ENCODE measurements at regions not wholly inside any gene's neighbourhood (a gene's known extent, or its start where the extent isn't known, plus 50 kb on each side); places are given as distances from the start of the nearest gene placed in this dataset.
"Not testable (repeated sequence)": the region's sequence is repeated elsewhere in the genome, so short reads cannot be mapped to it uniquely, and the experiment has no call there.

GRCh38 chr2:128608921-128609880 lies 290.5 kb upstream of the HS6ST1 start:
- intact Hi-C loops (cut with DNase I) = no loop called here
- peak; percentile 68 for DNase-seq (ENCODE audit: low spot score)

- intact Hi-C loops (cut with DNase I) = no loop called here
- DNase-seq (ENCODE audit: low spot score) = peak; percentile 50
Observed at GRCh38 chr2:128610496-128610895, 291.8 kb upstream of the HS6ST1 start.

DNA sequence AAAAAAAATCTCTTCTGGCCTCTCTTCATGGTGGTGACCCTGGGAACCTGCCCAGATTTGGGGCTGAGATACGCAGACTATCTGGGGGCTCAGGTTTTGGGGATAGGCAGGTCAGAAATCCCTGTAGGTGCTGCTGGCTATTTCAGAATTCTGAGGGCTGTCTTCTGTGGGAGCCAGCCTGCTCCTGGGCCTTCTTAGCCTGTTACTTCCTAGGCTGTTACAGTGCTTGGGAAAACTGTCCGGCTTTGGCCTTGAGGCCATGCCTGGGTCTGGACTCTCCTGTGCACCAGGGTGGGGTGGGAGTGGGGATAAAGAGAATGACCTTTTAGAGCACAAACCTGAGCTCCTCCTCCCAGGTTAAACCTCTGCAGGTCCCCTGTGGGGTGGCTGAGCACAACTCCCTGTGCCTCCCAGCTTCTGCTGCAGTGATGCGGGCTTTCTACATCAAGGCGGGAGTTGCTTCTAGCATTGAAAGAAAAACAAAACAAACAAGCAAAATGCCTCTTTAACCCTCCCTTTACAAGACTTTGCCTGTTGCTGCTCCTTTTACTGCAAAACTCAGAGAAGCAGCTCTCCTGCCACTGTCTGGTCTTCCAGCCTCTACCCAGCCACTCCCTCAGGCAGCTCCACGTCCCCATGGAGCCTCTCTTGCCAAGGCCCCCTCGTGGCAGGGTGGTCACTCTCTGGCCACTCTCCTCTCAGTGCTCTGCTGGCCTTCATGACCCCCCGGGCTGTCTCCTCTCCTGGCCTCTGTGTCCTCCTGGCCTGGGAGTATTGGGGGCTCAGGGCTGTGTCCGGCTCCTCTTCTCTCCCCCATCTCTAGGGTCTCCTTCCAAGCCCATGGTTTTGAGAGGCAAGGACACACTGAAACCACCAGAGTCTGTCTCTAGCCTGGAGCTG lies 293.0 kb upstream of the HS6ST1 start:
- intact Hi-C loops (cut with DNase I) = no loop called here
- peak; percentile 7 for DNase-seq (ENCODE audit: low spot score)

DNA sequence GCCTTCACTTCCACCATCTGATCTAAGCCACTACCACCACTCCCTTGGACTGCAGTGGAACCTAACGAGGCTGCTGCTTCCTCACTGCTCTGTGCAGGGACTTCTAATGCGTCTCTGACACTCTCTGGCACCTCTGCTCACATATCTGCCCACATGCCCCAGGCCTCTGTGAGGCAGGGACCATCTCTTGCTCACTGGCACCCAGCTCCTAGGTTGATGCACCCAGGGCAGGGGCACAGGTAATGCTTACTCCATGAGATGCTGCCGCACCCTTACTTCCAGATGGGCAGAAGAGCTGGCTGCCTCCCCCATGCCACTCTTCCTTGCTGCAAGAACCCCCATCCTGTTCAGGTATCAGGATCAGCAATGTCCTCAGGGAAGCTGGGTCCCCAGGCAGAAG lies 294.0 kb upstream of the HS6ST1 start:
- no peak for DNase-seq (ENCODE audit: low spot score)
- intact Hi-C loops (cut with DNase I) = no loop called here

DNA sequence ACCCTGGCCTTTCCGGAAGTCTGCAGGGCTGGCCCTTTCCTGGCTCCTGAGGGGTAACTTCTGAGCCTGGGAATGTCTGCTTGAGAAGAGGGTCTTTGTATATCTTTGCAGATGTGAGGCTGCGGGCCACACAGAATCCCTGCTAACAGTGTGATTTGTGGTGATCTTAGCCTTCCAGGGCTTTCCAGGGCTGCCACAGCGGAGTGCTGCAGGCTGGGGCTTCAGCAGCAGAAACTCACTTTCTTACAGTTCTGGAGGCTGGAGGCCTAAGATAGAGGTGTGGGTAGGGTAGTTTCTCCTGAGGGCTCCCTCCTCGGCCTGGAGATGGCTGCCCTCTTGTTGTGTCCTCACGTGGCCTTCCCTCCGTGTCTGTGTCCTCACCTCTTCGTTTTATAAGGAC lies 294.7 kb upstream of the HS6ST1 start:
- DNase-seq (ENCODE audit: low spot score) = no peak

DNA sequence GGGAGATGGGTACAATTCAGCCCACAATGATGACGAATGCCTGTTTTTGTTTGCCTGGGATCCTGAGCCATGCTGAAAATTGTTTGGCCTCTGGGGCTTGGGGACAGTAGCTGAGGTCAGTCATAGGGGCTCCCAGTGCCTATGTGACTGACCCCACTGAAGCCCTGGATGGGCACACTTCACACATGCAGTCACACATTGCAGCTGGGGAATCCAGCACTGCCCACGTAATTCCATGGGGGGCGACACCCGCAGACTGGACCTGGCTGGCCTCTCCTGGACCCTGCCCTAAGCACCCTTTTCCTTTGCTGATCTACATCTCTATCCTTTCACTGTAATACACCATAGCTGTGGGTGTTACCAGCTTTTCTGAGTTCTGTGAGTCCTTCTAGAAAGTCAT lies 295.2 kb upstream of the HS6ST1 start:
- DNase-seq (ENCODE audit: low spot score) = no peak
- intact Hi-C loops (cut with DNase I) = no loop called here

More for the DNA sequence above, 294.7 kb upstream of the HS6ST1 start:
- intact Hi-C loops (cut with DNase I) = no loop called here

DNA sequence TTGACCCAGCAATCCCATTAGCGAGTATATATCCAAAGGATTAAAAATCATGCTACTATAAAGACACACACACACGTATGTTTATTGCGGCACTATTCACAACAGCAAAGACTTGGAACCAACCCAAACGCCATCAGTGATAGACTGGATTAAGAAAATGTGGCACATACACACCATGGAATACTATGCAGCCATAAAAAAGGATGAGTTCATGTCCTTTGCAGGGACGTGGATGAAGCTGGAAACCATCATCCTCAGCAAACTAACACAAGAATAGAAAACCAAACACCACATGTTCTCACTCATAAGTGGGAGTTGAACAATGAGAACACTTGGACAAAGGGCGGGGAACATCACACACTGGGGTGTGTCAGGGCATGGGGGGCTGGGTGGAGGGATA lies 296.2 kb upstream of the HS6ST1 start:
- intact Hi-C loops (cut with DNase I); DNase-seq (ENCODE audit: low spot score): not testable (repeated sequence)

- no peak for DNase-seq (ENCODE audit: low spot score)
- intact Hi-C loops (cut with DNase I) = no loop called here
Observed at GRCh38 chr2:128615571-128615970, 296.9 kb upstream of the HS6ST1 start.

- no peak for DNase-seq (ENCODE audit: low spot score)
- intact Hi-C loops (cut with DNase I) = no loop called here
Observed at GRCh38 chr2:128617029-128617590, 298.4 kb upstream of the HS6ST1 start.

DNA sequence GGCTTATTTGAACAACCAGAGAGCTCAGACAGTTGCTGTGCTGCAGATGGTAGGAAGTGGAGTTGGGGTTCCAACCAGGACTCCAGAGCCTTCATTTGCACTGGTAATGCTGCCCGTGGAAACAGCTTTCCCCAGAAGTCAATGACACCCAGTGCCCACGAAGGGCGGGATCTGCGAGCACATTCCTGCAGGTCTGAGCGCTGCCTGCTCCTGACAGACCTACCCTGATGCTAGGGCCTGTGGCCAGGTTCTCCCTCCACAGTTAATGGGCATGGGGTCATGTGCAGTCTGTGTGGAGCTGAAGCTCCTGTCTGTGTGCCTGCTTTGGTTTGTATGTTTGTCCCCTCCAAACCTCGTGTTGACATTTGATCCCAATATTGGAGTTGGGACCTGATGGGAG lies 299.0 kb upstream of the HS6ST1 start:
- DNase-seq (ENCODE audit: low spot score) = no peak
- intact Hi-C loops (cut with DNase I) = no loop called here

GRCh38 chr2:128618642-128619041 lies 300.0 kb upstream of the HS6ST1 start:
- intact Hi-C loops (cut with DNase I) = no loop called here
- DNase-seq (ENCODE audit: low spot score) = no peak

GRCh38 chr2:128619471-128620325 lies 301.0 kb upstream of the HS6ST1 start:
- no peak for DNase-seq (ENCODE audit: low spot score)
- intact Hi-C loops (cut with DNase I) = no loop called here

DNA sequence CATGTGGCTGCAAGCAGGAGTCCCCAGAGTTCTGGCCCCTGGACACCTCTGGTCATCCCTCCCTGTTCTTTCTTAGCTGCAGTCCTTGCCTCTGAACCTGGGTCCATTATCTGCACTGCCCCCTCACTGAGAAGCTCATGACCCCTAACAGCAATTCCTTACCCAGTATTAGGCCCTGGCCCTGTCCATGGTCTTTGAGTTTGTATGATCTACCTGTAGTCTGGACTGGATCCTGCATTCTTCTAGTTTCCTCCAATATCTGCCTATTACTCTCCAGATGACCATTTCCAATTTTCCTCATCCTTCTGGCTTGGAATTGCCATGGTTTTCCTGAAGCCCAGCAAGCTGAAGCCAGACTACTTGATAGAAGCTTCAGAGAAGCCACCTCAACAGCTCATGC lies 302.4 kb upstream of the HS6ST1 start:
- intact Hi-C loops (cut with DNase I) = no loop called here
- no peak for DNase-seq (ENCODE audit: low spot score)

GRCh38 chr2:128622371-128622770 lies 303.7 kb upstream of the HS6ST1 start:
- DNase-seq (ENCODE audit: low spot score) = no peak
- intact Hi-C loops (cut with DNase I) = no loop called here

GRCh38 chr2:128622955-128623620 lies 304.4 kb upstream of the HS6ST1 start:
- DNase-seq (ENCODE audit: low spot score) = no peak
- intact Hi-C loops (cut with DNase I) = no loop called here

- intact Hi-C loops (cut with DNase I) = no loop called here
- DNase-seq (ENCODE audit: low spot score) = no peak
Observed at GRCh38 chr2:128623776-128624761, 305.4 kb upstream of the HS6ST1 start.

GRCh38 chr2:128624956-128625355 lies 306.3 kb upstream of the HS6ST1 start:
- no peak for DNase-seq (ENCODE audit: low spot score)

DNA sequence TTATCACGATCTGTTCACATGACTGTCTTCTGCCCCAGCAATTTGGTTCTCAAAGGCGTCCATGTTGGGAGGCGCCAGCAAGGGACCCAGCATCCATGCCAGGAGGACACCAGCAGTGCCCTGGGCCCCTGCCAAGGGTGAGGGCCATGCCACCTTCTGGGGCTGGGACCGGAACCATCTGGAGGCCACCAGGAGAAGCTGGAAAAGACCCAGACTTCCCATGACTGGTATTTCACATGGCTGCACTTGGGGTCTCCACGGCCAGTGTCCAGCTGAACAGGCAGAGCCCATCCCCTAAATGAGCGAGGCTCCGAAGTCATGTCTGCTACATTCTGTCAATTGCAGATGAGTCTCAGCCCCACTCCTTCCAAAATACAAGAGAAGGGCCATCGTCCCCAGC lies 306.8 kb upstream of the HS6ST1 start:
- intact Hi-C loops (cut with DNase I) = no loop called here
- no peak for DNase-seq (ENCODE audit: low spot score)

More at GRCh38 chr2:128624956-128625355, 306.3 kb upstream of the HS6ST1 start:
- intact Hi-C loops (cut with DNase I) = no loop called here
